Right lobe of liver (tissue), 6 donors: ENCODE measurements at regions not wholly inside any gene's neighbourhood (a gene's known extent, or its start where the extent isn't known, plus 50 kb on each side); places are given as distances from the start of the nearest gene placed in this dataset.

ENCODE experiments used
- ATAC-seq, 4 donors: fragments of 200-7000 bp; cut with Tn5 transposase; one replicate each; pipeline ENCODE4 v1.9.1; 2020; ENCODE audit warnings: mild to moderate bottlenecking in 4 of 4, moderate library complexity in 4 of 4
- DNase-seq, 3 donors: peaks; one replicate each; pipeline ENCODE4 v3.0.0-alpha.2; 2020
- H3K27ac ChIP-seq, 3 donors: fragments of 200-600 bp; one replicate each; pipeline ENCODE4 v1.8.0; 2022
- H3K27me3 ChIP-seq, 2 donors: fragments of 200-600 bp; one replicate each; pipeline ENCODE4 v1.8.0; 2022
- H3K36me3 ChIP-seq, 4 donors: fragments of 200-600 bp; sonication (generic) in 1 of 4; one replicate each; pipeline versions ENCODE4 v1.5.1 to v1.8.0; 2017 to 2022; ENCODE audit warnings: control low read depth in 1 of 4
- H3K4me1 ChIP-seq, 4 donors: fragments of 200-600 bp; sonication (generic) in 1 of 4; one replicate each; pipeline versions ENCODE4 v1.5.1 to v1.8.0; 2017 to 2022; ENCODE audit warnings: control low read depth in 1 of 4
- H3K4me3 ChIP-seq, 3 donors: fragments of 200-600 bp; one replicate each; pipeline ENCODE4 v1.8.0; 2022
- H3K9me3 ChIP-seq, 4 donors: fragments of 200-600 bp; sonication (generic) in 1 of 4; one replicate each; pipeline versions ENCODE4 v1.5.1 to v1.8.0; 2017 to 2022; ENCODE audit warnings: control low read depth in 1 of 4
- POLR2A ChIP-seq: fragments of 450-650 bp; IDR thresholded peaks from one replicate; pipeline ENCODE4 v1.6.1; 2017; ENCODE audit warnings: antibody characterized with exemption, mild to moderate bottlenecking
- WGBS: methylation state at CpG from one replicate; pipeline ENCODE4 v1.1.6; 2018; ENCODE audit warnings: low coverage, low lambda C conversion rate; ENCODE audit not compliant: insufficient coverage; ENCODE audit errors: missing lambda C conversion rate; 5-methylcytosine and 5-hydroxymethylcytosine counted together
- intact Hi-C, 2 donors: fragments of 100-400 bp; cut with DNase I; formaldehyde crosslinking; loops; one replicate each; pipeline versions ENCODE4 v1.11.2 to v1.14.1; 2022
- TF ChIP-seq, protein P1 (sequence below), 4 donors: fragments of 200-600 bp in 3 of 4; fragments of 450-650 bp in 1 of 4; IDR thresholded peaks; one replicate each; pipeline versions ENCODE4 v1.5.1 to v1.8.0; 2016 to 2022; ENCODE audit warnings: antibody characterized with exemption in 4 of 4, mild to moderate bottlenecking in 2 of 4
- donor health status: DM: no; HTN: yes; CAD: no.
- donor health status: DM: no; HTN: no; CAD: no.
- donor health status: DM: no; HTN: no; CAD: no.
- donor health status: DM: no; HTN: yes; CAD: no.
- donor health status: DM: no; HTN: yes; CAD: no.

DNA sequence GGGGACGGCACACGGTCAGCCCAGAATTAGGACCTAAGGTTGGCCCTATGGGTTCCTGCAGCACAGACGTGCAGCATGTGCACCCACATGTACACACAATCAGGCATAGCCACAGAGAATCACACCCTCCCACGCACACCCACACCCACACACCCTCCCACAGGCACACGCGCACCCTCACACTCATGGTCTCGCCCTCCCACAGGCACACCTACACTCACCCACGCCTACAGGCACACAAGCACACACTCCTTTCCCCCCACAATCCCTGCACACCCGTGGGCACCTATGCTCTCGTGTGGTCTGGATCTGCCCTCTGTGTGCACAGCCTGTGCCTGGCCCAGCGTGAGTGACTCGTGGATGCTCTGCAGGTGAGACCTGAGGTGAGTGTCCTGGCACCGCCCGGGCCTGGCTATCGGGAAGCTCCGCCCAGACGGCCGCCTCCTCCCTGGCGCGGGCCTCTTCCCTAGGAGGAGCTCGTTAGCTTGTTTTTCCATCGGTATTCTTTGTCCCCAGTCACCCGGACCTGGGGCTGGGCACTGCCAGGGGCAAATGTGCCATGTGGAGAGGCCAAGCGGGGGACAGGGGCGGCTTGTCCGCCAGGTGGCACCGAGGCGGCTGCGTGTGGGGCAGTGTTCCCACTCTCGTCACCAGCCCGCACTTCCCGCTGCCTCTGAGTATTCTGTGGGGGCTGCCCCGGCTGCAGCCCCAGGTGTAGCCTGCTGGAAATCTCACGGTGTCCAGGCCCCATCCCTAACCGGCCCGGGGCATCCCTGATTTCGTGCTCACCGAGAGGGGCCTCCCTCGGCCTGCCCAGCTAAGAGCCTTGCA, 110.2 kb upstream of the FAM20C start:
- no peak for ATAC-seq
- Histone ChIP-seq H3K27me3 (no peaks in the 10 kb centered on the region), H3K4me1 (no peaks in the 10 kb centered on the region), H3K9me3 (no peaks in the 10 kb centered on the region), H3K4me3 (no peak overlapping the region), H3K27ac (no peak overlapping the region), H3K36me3 (no peaks in the 10 kb centered on the region)
- TF ChIP-seq, protein P1, sequence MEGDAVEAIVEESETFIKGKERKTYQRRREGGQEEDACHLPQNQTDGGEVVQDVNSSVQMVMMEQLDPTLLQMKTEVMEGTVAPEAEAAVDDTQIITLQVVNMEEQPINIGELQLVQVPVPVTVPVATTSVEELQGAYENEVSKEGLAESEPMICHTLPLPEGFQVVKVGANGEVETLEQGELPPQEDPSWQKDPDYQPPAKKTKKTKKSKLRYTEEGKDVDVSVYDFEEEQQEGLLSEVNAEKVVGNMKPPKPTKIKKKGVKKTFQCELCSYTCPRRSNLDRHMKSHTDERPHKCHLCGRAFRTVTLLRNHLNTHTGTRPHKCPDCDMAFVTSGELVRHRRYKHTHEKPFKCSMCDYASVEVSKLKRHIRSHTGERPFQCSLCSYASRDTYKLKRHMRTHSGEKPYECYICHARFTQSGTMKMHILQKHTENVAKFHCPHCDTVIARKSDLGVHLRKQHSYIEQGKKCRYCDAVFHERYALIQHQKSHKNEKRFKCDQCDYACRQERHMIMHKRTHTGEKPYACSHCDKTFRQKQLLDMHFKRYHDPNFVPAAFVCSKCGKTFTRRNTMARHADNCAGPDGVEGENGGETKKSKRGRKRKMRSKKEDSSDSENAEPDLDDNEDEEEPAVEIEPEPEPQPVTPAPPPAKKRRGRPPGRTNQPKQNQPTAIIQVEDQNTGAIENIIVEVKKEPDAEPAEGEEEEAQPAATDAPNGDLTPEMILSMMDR (IDR thresholded peaks at IDR 0.05), result no peak
- TF ChIP-seq POLR2A, result no peak
- DNase-seq, result peak in 1 of 3 donors; percentile 40
- 78% methylated on average over 13 of the region's 39 CpGs for WGBS
- intact Hi-C loops, result no loop called here

DNA sequence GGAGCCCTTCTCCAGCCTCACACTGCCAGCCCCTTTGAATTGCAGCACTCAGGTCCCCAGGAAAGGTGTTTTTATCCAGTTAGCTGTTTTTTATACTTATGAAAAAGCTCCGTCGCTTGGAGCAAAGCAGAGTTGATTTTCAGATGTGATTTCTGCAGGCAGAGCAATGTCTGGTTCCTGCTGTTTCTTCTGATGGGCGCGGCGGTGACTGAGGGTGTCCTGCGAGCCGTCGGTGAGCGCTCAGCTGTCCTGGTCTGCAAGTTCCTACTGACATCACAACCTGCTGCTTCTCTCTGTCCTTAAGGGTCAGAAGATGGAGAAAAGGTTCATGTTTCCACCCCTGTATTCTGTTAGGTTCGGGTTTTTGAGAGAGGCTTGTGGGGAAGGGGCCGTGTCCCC, 109.6 kb upstream of the FAM20C start:
- H3K4me3 ChIP-seq, result no peak overlapping the region
- H3K27me3 ChIP-seq, result no peaks in the 10 kb centered on the region
- H3K27ac ChIP-seq, result no peak overlapping the region
- no peaks in the 10 kb centered on the region for H3K36me3 ChIP-seq
- no peak for ATAC-seq
- intact Hi-C loops, result no loop called here
- no peak for DNase-seq
- TF ChIP-seq, protein P1 (IDR thresholded peaks at IDR 0.05), result no peak
- no peak for TF ChIP-seq POLR2A
- WGBS, result 84% methylated on average over 10 of the region's 11 CpGs
- H3K4me1 ChIP-seq, result no peaks in the 10 kb centered on the region
- no peaks in the 10 kb centered on the region for H3K9me3 ChIP-seq

DNA sequence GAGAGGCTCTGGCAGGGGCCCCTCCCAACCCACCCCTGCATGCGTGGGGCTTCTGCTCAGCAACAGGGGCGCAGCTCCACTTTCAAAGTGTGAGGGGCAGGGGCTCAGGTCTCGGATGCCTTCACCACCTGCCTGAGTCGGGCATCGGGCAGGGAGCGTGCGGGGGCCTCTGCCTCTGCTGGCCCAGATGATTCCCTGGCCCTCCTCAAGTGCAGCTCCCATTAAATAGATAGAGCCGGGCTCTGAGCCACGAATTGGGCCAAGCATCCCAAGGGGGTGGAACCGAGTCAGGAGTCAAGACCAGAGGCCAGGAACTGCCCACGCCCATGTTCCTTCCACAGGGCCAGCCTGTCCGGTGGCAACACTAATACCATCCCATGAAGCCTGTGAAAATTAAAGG, 108.9 kb upstream of the FAM20C start:
- Histone ChIP-seq H3K27me3 (no peaks in the 10 kb centered on the region), H3K27ac (no peak overlapping the region), H3K36me3 (no peaks in the 10 kb centered on the region), H3K9me3 (no peaks in the 10 kb centered on the region), H3K4me1 (no peaks in the 10 kb centered on the region), H3K4me3 (no peak overlapping the region)
- TF ChIP-seq, protein P1 (IDR thresholded peaks at IDR 0.05), result no peak
- no CpG with 5 or more reads among the region's 12 CpGs for WGBS
- ATAC-seq (no peak), DNase-seq (peak in 1 of 3 donors; percentile 32)
- intact Hi-C loops, result no loop called here

DNA sequence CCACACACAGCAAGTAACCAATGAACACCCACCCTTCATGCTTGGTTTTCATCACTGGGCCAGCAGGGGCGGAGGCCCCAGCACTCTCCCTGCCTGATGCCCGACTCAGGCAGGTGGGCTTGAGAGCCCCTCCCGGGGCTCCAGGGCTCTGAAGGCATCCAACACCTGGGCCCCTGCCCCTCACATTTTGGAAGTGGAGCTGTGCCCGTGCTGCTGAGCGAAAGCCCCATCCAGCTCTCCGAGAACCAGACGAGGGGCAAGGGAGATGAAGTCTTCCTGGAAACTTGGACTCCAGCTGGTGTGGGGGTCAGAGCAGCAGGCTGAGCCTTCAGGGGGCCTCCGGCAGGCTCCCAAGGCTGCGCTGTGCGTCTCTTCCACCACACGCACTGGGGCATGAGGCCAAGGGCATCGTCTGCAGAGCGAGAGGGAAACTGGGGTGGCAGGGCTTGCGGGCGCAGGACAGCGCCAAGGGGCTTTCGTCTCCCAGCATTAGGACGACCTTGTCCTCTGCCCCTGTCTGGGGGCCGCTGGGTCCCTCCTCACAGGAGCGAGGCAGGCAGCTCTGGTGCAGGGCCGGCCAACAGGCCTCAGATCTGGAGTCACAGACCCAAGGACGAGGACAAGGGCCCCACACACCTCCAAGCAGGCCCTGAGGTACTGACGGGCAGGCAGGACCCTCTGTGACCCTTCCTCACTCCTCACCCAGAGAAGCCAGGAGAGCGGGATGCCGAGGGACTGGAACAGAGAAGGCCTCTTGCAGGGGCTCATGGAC, 108.3 kb upstream of the FAM20C start:
- H3K27me3 ChIP-seq, result no peaks in the 10 kb centered on the region
- no peaks in the 10 kb centered on the region for H3K9me3 ChIP-seq
- no peak overlapping the region for H3K4me3 ChIP-seq
- no peak overlapping the region for H3K27ac ChIP-seq
- TF ChIP-seq, protein P1 (IDR thresholded peaks at IDR 0.05), result no peak
- TF ChIP-seq POLR2A, result no peak
- intact Hi-C loops, result no loop called here
- no CpG with 5 or more reads among the region's 25 CpGs for WGBS
- H3K4me1 ChIP-seq, result no peaks in the 10 kb centered on the region
- peak in 1 of 3 donors; percentile 45 for DNase-seq
- H3K36me3 ChIP-seq, result no peaks in the 10 kb centered on the region
- no peak for ATAC-seq
